K562 (cell line): ENCODE measurements at regions not wholly inside any gene's neighbourhood (a gene's known extent, or its start where the extent isn't known, plus 50 kb on each side); places are given as distances from the start of the nearest gene placed in this dataset.

Experiments
- ATAC-seq: fragments of 200-7000 bp; cut with Tn5 transposase; 3 replicates; pipeline ENCODE4 v1.9.1; 2020; ENCODE audit warnings: moderate library complexity
- BruUV-seq: library from RNA; stranded (reverse); fragments of 400-500 nt; replicated peaks from 2 replicates; lab custom pipeline; 2021; lab: Mats Ljungman, UMichigan
- CTCF ChIA-PET: fragments of 300-600 bp; formaldehyde crosslinking; extraction: SDS; loops from one replicate; lab custom pipeline; 2021; ENCODE audit warnings: low intra/inter-chr PET ratio; lab: Yijun Ruan, JAX
- POLR2A ChIA-PET: fragments of 300-600, 350-650 bp; sonication (Branson Sonifier 250); formaldehyde crosslinking; extraction: SDS; loops from one replicate; lab custom pipeline; 2021; ENCODE audit warnings: antibody characterized with exemption, inconsistent platforms; lab: Yijun Ruan, JAX
- DNase-seq, 4 experiments: peaks; one replicate each; pipeline versions ENCODE4 v3.0.0 to v3.0.0-alpha.2; 2011 to 2018; ENCODE audit warnings: low spot score in 3 of 4, mixed read lengths in 3 of 4; ENCODE audit errors: extremely low read depth in 1 of 4
- FAIRE-seq: peaks from 2 replicates; lab custom pipeline; 2011; peaks lifted over from hg19 to GRCh38; lab: Jason Lieb, UNC
- H2AFZ ChIP-seq: 2 replicates; pipeline ENCODE4 v1.6.0; 2011; ENCODE audit warnings: low read depth, low read length, control low read depth, inconsistent platforms
- H3K27ac ChIP-seq: fragments of 200-600 bp; 3 replicates; pipeline ENCODE4 v1.8.0; 2011; ENCODE audit warnings: low read depth, mild to moderate bottlenecking, control low read depth, inconsistent platforms, low read length, moderate library complexity, mixed read lengths; ENCODE audit errors: extremely low read depth
- H3K27me3 ChIP-seq, 2 experiments: fragments of 300-600 bp in 1 of 2; 2 replicates in 1 of 2; 3 replicates in 1 of 2; pipeline versions ENCODE4 v1.6.0 to v1.8.0; 2011; ENCODE audit warnings: inconsistent platforms in 2 of 2, low read length in 2 of 2, mild to moderate bottlenecking in 1 of 2, mixed read lengths in 1 of 2, moderate library complexity in 1 of 2; ENCODE audit not compliant: control insufficient read depth in 2 of 2, insufficient read depth in 2 of 2
- H3K36me3 ChIP-seq: fragments of 300-600 bp; 3 replicates; pipeline ENCODE4 v1.8.0; 2011; ENCODE audit warnings: mild to moderate bottlenecking, low read length, inconsistent platforms; ENCODE audit not compliant: control insufficient read depth, insufficient read depth
- H3K4me1 ChIP-seq, 2 experiments: fragments of 200-600 bp in 1 of 2; replicated peaks in 1 of 2; 2 replicates in 1 of 2; 3 replicates in 1 of 2; pipeline versions ENCODE4 v1.5.1 to v1.8.0; 2011; ENCODE audit warnings: inconsistent platforms in 2 of 2, low read length in 2 of 2, mild to moderate bottlenecking in 1 of 2, mixed read lengths in 1 of 2, moderate library complexity in 1 of 2; ENCODE audit not compliant: control insufficient read depth in 2 of 2, insufficient read depth in 2 of 2
- H3K4me2 ChIP-seq: 2 replicates; pipeline ENCODE4 v1.6.1; 2011; ENCODE audit warnings: low read length, control low read depth, inconsistent platforms, mixed read lengths; ENCODE audit not compliant: insufficient read depth
- H3K4me3 ChIP-seq: fragments of 200-600 bp; sonication (generic), shearing (Covaris generic); 2 replicates; pipeline ENCODE4 v1.5.1; 2016; ENCODE audit warnings: control low read depth, inconsistent platforms
- H3K79me2 ChIP-seq: fragments of 200-600 bp; 3 replicates; pipeline ENCODE4 v1.8.0; 2011; ENCODE audit warnings: low read length, inconsistent platforms; ENCODE audit not compliant: control insufficient read depth, insufficient read depth
- H3K9ac ChIP-seq, 2 experiments: 2 replicates each; pipeline versions ENCODE4 v1.6.0 to v1.6.1; 2011; ENCODE audit warnings: low read depth in 2 of 2, low read length in 2 of 2, control low read depth in 1 of 2, inconsistent platforms in 1 of 2, mild to moderate bottlenecking in 1 of 2, mixed read lengths in 1 of 2; ENCODE audit not compliant: insufficient read depth in 1 of 2
- H3K9me1 ChIP-seq: one replicate; pipeline ENCODE4 v1.6.0; 2011; ENCODE audit warnings: inconsistent platforms, mild to moderate bottlenecking, low read length, moderate library complexity; ENCODE audit not compliant: control insufficient read depth, insufficient read depth
- H3K9me3 ChIP-seq: replicated peaks from 2 replicates; pipeline ENCODE4 v1.5.1; 2011; ENCODE audit warnings: low read depth, low read length, inconsistent platforms; ENCODE audit not compliant: control insufficient read depth, insufficient read depth
- H4K20me1 ChIP-seq: replicated peaks from 2 replicates; pipeline ENCODE4 v1.6.1; 2011; ENCODE audit warnings: low read length, inconsistent platforms, mixed read lengths; ENCODE audit not compliant: control insufficient read depth, insufficient read depth
- GATAD2B ChIP-seq: fragments of 450-650 bp; IDR thresholded peaks from 2 replicates; pipeline ENCODE4 v1.6.1; 2017; ENCODE audit warnings: mild to moderate bottlenecking, borderline replicate concordance
- HMGXB4 ChIP-seq: sonication (generic); formaldehyde crosslinking; IDR thresholded peaks from 2 replicates; pipeline ENCODE4 v1.8.1; 2023; ENCODE audit warnings: mild to moderate bottlenecking, missing genetic modification reagents
- NONO ChIP-seq, 2 experiments: fragments of 200-400 bp in 1 of 2; fragments of 450-650 bp in 1 of 2; formaldehyde crosslinking in 1 of 2; IDR thresholded peaks; 2 replicates each; pipeline ENCODE4 v1.6.1; 2017; ENCODE audit warnings: low read depth in 2 of 2, mild to moderate bottlenecking in 2 of 2, moderate library complexity in 2 of 2, low read length in 1 of 2
- NR0B1 ChIP-seq: fragments of 450-650 bp; IDR thresholded peaks from one replicate; pipeline ENCODE4 v1.6.1; 2018; ENCODE audit warnings: mild to moderate bottlenecking, moderate library complexity; ENCODE audit not compliant: partially characterized antibody
- PKNOX1 ChIP-seq: fragments of 450-650 bp; IDR thresholded peaks from 2 replicates; pipeline ENCODE4 v1.6.1; 2016
- RBM34 ChIP-seq: fragments of 200-400 bp; formaldehyde crosslinking; IDR thresholded peaks from 2 replicates; pipeline ENCODE4 v1.6.1; 2018; ENCODE audit warnings: low read length, borderline replicate concordance; ENCODE audit not compliant: insufficient read depth
- TCF7L2 ChIP-seq: fragments of 150-350 bp; IDR thresholded peaks from 2 replicates; pipeline ENCODE4 v1.6.1; 2016; ENCODE audit warnings: low read depth, mild to moderate bottlenecking, low read length, moderate library complexity
- TGIF2 ChIP-seq: sonication (generic); formaldehyde crosslinking; IDR thresholded peaks from 2 replicates; pipeline ENCODE4 v1.8.1; 2022; ENCODE audit warnings: mild to moderate bottlenecking, missing genetic modification reagents, moderate library complexity
- YBX1 ChIP-seq: fragments of 450-650 bp; IDR thresholded peaks from 2 replicates; pipeline ENCODE4 v1.7.1; 2016; ENCODE audit warnings: mild to moderate bottlenecking
- ZNF324 ChIP-seq: fragments of 250-450 bp; sonication (Bioruptor Pico); IDR thresholded peaks from 2 replicates; pipeline ENCODE4 v1.4.0; 2020; ENCODE audit warnings: mild to moderate bottlenecking
- ZNF639 ChIP-seq, 2 experiments: fragments of 200-800 bp in 1 of 2; sonication (Bioruptor generic) in 1 of 2; sonication (generic) in 1 of 2; formaldehyde crosslinking in 1 of 2; IDR thresholded peaks in 1 of 2; conservative IDR thresholded peaks in 1 of 2; 2 replicates each; pipeline versions ENCODE4 v1.5.0 to v1.6.1; 2016 to 2020; ENCODE audit warnings: missing compliant biosample characterization in 1 of 2, missing genetic modification characterization in 1 of 2, missing genetic modification reagents in 1 of 2
- WGBS: fragments of 100-300 bp; shearing (Covaris generic); methylation state at CpG from one replicate; pipeline ENCODE4 v1.1.6; 2016; ENCODE audit warnings: low coverage, mixed read lengths; ENCODE audit not compliant: insufficient coverage; ENCODE audit errors: missing lambda C conversion rate; 5-methylcytosine and 5-hydroxymethylcytosine counted together
- in situ Hi-C: fragments of 300-500 bp; cut with MboI; formaldehyde crosslinking; loops from 4 replicates; pipeline ENCODE4 v1.15.0; 2018; ENCODE audit warnings: inconsistent platforms, mixed read lengths
- intact Hi-C: fragments of 100-400 bp; cut with micrococcal nuclease; formaldehyde crosslinking; loops from 2 replicates; pipeline ENCODE4 v1.14.2; 2022

GRCh38 chr14:87407344-87407743, 585.6 kb downstream of the GALC start:
- no TSS peak for BruUV-seq
- intact Hi-C loops: no loop called here
- Histone ChIP-seq H4K20me1 (no peaks in the 10 kb centered on the region), H3K79me2 (no peaks in the 10 kb centered on the region), H3K36me3 (no peaks in the 10 kb centered on the region), H3K9me3 (no peaks in the 10 kb centered on the region), H3K9me1 (no peaks in the 10 kb centered on the region), H3K9ac (no peak overlapping the region), H3K4me2 (no peak overlapping the region), H3K27ac (no peak overlapping the region), H3K27me3 (no peaks in the 10 kb centered on the region), H3K4me1 (no peaks in the 10 kb centered on the region), H3K4me3 (no peak overlapping the region), H2AFZ (no peak overlapping the region)
- ChIA-PET POLR2A (no interaction called here), CTCF (no interaction called here)
- TF ChIP-seq TGIF2: no peak
- TF ChIP-seq ZNF324: no peak
- no peak for TF ChIP-seq NR0B1
- TF ChIP-seq TCF7L2: no peak
- 0% methylated on average over 2 of the region's 2 CpGs for WGBS
- FAIRE-seq (no peak), ATAC-seq (no peak), DNase-seq (no peak)
- in situ Hi-C loops: no loop called here

- Histone ChIP-seq H3K4me2 (no peak overlapping the region), H3K9ac (no peak overlapping the region), H3K9me3 (no peaks in the 10 kb centered on the region), H3K4me3 (no peak overlapping the region), H2AFZ (no peak overlapping the region), H3K27me3 (no peaks in the 10 kb centered on the region), H3K27ac (no peak overlapping the region), H3K4me1 (no peaks in the 10 kb centered on the region), H3K36me3 (no peaks in the 10 kb centered on the region), H3K79me2 (no peaks in the 10 kb centered on the region), H4K20me1 (no peaks in the 10 kb centered on the region), H3K9me1 (no peaks in the 10 kb centered on the region)
- 3% methylated on average over 3 of the region's 3 CpGs for WGBS
- ATAC-seq (no peak), DNase-seq (no peak), FAIRE-seq (no peak)
- in situ Hi-C loops (no loop called here), intact Hi-C loops (no loop called here)
- POLR2A ChIA-PET: no interaction called here
- no TSS peak for BruUV-seq
- CTCF ChIA-PET: no interaction called here
- TF ChIP-seq YBX1: no peak
- no peak for TF ChIP-seq ZNF639 (CRISPR knock-in tag; conservative IDR thresholded peaks at IDR 0.05 in 1 of 2, IDR thresholded peaks at IDR 0.05 in 1 of 2)
- TF ChIP-seq HMGXB4 (CRISPR knock-in tag): no peak
- TF ChIP-seq NONO (IDR thresholded peaks at IDR 0.05; ENCODE audit: low read depth in 2 of 2, low read length in 1 of 2): no peak
- no peak for TF ChIP-seq RBM34
- TF ChIP-seq GATAD2B: no peak
- TF ChIP-seq PKNOX1: no peak
Observed at GRCh38 chr14:87405563-87405962, 587.4 kb downstream of the GALC start.
